Lung microvascular endothelial cell (primary cell): ENCODE measurements at regions not wholly inside any gene's neighbourhood (a gene's known extent, or its start where the extent isn't known, plus 50 kb on each side); places are given as distances from the start of the nearest gene placed in this dataset.
A peak's percentile ranks its signal among the peaks of the same experiment; 100 is the strongest.

Experiments used
- DNase-seq, 2 donors: peaks; one replicate each; pipeline versions ENCODE4 v3.0.0 to v3.0.0-alpha.2; 2010; ENCODE audit warnings: low read depth in 2 of 2

GRCh38 chr5:114658194-114658593 is 296.3 kb downstream of the KCNN2 start:
- no peak for DNase-seq

DNA sequence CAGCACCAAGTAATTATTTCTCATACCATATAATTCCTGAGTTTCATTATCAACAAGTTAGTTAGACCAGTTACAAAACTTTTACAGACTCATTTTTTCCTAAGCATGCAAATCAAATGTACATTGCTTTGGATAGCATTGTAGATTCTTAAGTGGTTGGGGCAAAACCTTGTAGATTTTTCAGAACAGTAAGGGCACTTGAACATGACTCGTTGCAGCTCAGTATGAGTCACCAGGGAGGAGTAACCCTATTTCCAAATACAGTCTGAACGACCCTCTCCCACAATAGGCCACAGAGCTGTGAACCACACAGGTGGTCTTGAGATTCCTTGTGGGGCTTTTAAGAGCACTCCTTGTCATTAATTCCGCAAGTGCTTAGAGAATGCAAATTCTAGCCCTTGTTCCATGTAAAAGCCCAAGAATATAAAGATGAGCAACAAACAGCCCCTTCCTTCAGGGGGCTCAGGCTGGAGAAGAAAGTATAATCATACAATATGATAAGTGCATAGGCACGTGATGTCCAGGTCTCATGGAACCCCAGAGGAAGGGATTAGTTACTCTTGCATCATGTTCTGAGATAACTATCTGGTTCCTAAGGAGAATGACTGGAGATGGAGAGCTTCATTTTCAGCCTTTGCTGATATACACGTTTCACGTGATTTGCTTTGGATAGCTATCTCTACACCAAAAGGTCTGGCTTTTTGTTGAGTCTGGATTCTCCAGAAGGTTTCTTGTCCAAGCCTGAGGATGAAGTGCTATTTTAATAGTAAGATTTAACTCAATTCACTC is 295.7 kb downstream of the KCNN2 start:
- no peak for DNase-seq

DNA sequence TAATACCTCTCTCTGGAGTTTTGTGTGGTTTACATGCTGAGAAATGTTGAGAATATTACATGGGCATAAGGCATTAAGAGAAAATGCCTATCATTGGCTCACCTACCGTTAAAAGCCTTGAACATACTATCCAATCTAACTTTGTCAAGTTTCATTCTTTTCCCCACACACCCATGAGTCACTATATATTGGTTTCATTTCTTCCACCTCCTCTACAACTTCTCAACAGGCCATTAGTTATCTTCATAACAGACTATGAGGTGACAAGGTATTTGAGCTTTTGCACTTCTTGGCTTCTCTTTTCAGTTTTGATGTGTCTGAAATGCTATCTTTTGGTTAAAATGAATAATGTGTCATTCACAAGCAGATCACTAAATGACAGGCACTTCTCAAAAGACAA is 288.0 kb downstream of the KCNN2 start:
- DNase-seq = no peak

DNA sequence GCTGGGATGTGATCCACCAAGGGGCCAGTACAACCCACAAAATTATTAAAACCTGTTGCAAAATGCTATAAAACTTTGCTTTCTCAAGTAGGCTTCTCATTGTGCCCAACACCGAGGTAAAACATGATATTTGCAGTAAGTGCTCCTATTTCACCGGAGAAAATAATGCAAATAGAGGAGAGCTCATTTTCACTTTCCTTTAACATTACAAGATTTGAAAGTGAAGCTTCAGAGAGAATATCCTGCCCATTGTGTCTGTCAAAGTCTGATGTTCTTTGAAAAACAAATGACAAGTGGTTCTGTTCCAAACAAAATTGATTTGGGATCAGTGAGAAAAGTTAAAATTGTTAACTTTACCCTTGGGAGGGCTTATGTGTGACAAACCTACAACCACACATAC is 287.1 kb downstream of the KCNN2 start:
- DNase-seq = no peak

DNA sequence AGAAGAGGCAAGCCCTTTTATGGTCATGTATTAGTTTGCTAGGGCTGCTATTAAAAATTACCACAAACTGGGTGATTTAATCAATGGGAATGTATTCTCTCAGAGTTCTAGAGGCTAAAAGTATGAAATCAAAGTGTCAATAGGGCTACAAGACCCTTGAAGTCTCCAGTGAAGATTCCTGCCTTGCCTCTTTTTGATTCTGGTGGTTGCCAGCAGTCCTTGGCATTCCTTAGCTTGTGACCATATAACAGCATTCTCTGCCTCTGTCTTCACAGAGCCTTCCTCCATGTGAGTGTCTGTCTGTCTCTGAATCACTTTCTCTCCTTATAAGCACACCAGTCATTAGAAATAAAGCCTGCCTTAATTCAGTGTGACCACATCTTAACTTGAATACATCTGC is 282.7 kb downstream of the KCNN2 start:
- no peak for DNase-seq

GRCh38 chr5:114636271-114636670 is 274.4 kb downstream of the KCNN2 start:
- peak; percentile 3 to 55 for DNase-seq

- DNase-seq = no peak
These were observed 273.4 kb downstream of the KCNN2 start for GRCh38 chr5:114634967-114635901.

- no peak for DNase-seq
These were observed 272.6 kb downstream of the KCNN2 start for GRCh38 chr5:114634517-114634916.

- DNase-seq = no peak
These were observed 250.5 kb downstream of the KCNN2 start for GRCh38 chr5:114612406-114612805.

DNA sequence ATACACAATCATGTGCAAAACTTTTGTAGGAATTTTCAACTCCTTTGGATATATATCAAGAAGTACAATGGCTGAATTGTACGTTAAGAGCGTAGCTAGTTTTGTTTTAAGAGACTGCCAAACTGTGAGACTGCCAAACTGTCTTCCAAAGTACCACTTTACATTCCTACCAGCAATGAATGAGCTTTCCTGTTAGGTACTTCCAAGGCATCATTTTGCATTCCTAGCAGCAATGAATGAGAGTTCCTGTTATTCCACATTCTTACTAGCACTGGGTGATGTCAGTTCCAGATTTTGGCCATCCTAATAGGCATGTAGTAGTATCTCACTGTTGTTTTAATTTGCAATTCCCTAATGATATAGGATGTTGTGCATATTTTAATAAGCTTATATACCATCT is 219.3 kb downstream of the KCNN2 start:
- no peak for DNase-seq

DNA sequence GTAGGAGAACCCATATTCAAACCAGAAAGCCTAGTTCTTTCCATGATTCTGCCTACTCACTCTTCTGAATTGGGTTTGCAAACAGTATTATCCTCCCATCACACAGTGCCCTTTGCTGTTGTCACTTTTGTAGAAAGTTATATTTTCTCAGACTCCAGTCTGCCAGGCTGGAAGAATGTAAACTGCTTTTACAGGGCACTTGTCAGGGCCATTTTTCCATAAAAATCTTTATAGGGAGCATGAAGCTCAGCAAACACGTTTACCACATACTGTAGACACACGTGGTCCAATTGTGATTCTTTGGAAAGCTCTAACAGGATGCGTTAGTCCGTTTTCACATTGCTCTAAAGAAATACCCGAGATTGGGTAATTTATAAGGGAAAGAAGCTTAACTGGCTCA is 204.0 kb downstream of the KCNN2 start:
- no peak for DNase-seq

DNA sequence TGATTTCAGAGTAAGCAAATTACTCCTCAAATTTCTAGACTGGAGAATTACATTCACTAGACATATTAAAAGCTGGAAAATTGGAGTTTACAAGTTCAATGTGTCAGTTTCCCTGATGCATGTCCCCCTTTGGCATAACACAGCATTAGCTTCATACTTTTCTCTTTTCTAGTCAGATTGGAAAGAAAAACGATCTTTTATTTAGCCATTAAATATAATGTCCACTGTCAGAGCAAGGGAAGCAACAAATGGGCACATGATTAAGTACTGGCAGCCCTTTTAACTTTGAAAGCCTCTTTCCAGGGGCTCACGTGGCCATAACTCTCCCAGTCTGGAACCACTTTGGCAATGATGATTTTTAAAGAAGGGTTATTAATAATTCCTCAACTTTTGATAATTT is 203.3 kb downstream of the KCNN2 start:
- DNase-seq = no peak

DNA sequence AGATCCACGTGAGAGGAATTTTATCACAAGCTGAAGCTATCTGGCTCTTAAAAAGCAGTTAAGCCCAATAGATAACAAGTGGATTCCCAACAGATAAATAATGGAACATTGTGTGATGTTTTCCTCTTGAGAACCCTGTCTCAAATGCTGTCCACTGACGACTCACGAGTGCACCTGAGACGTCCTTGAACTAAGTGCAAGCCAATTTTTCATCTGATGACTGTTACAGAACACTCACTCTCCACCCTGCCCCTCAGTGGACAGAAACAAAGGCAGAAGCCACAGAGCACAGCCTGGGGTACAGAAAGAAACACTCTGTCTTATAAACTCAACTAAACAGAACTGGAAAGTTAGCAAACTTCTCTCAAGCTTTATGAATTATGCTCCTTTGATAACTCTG is 199.5 kb downstream of the KCNN2 start:
- DNase-seq = no peak
